Suprapubic skin (tissue), 3 donors: ENCODE measurements at regions not wholly inside any gene's neighbourhood (a gene's known extent, or its start where the extent isn't known, plus 50 kb on each side); places are given as distances from the start of the nearest gene placed in this dataset.

Source experiments
- CTCF ChIP-seq, 2 donors: fragments of 200-600 bp in 1 of 2; fragments of 450-650 bp in 1 of 2; sonication (generic) in 1 of 2; IDR thresholded peaks; one replicate each; pipeline ENCODE4 v1.5.1; 2016 to 2019; ENCODE audit warnings: antibody characterized with exemption in 2 of 2, mild to moderate bottlenecking in 1 of 2, moderate library complexity in 1 of 2
- EP300 ChIP-seq: sonication (generic); formaldehyde crosslinking; IDR thresholded peaks from one replicate; pipeline ENCODE4 v1.6.1; 2017; ENCODE audit warnings: antibody characterized with exemption

DNA sequence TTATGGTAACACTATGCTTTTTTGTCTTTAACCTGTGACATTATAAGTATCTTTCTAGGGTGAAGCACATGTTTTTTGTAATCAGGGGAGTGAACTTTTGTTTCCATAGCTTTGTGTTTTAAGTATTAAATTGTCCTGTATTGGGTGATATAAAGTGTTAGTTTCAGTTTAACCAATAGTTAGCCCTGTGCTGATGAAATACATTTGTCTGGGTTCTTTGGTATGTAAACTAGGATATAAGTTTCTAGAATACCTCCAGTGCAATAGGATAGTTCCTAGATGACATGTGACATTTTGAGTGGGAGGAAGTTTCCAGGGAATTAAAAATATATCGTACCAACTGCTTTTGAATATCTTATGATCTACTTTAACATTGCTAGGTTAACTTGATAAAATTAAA lies 611.0 kb upstream of the MARCKS start:
- TF ChIP-seq CTCF (IDR thresholded peaks at IDR 0.05): no peak
- no peak for TF ChIP-seq EP300
